WERI-Rb-1 (cell line): ENCODE measurements at regions not wholly inside any gene's neighbourhood (a gene's known extent, or its start where the extent isn't known, plus 50 kb on each side); places are given as distances from the start of the nearest gene placed in this dataset.

Source experiments
- DNase-seq: peaks from one replicate; pipeline ENCODE4 v3.0.0-alpha.2; 2020
- H3K27ac ChIP-seq: fragments of 250-450 bp; sonication (Bioruptor Pico); 2 replicates; pipeline ENCODE4 v1.5.1; 2020; ENCODE audit warnings: mild to moderate bottlenecking, moderate library complexity
- H3K27me3 ChIP-seq: fragments of 250-450 bp; sonication (Bioruptor Pico); 2 replicates; pipeline ENCODE4 v1.5.1; 2021; ENCODE audit warnings: mild to moderate bottlenecking, low read depth, moderate library complexity; ENCODE audit not compliant: insufficient read depth, severe bottlenecking
- H3K36me3 ChIP-seq: fragments of 250-450 bp; sonication (Bioruptor Pico); 2 replicates; pipeline ENCODE4 v1.5.1; 2020; ENCODE audit warnings: mild to moderate bottlenecking, moderate library complexity
- H3K4me3 ChIP-seq: 2 replicates; pipeline ENCODE4 v1.5.1; 2011; ENCODE audit warnings: low read depth, mild to moderate bottlenecking, control low read depth, low read length
- H3K9me3 ChIP-seq: fragments of 250-450 bp; sonication (Bioruptor Pico); 2 replicates; pipeline ENCODE4 v1.5.1; 2021; ENCODE audit warnings: mild to moderate bottlenecking, moderate library complexity; ENCODE audit not compliant: severe bottlenecking
- CTCF ChIP-seq: IDR thresholded peaks from 2 replicates; pipeline ENCODE4 v1.5.1; 2011; ENCODE audit warnings: low read depth, mild to moderate bottlenecking, control low read depth, inconsistent platforms, low read length

GRCh38 chr1:72601035-72601674 is 318.8 kb upstream of the NEGR1 start:
- no peaks in the 10 kb centered on the region for H3K36me3 ChIP-seq
- TF ChIP-seq CTCF: no peak
- no peaks in the 10 kb centered on the region for H3K9me3 ChIP-seq
- no peak for DNase-seq
- no peaks in the 10 kb centered on the region for H3K27me3 ChIP-seq
- no peak overlapping the region for H3K27ac ChIP-seq
- H3K4me3 ChIP-seq: no peak overlapping the region

- TF ChIP-seq CTCF: no peak
- no peak overlapping the region for H3K27ac ChIP-seq
- no peaks in the 10 kb centered on the region for H3K27me3 ChIP-seq
- no peak for DNase-seq
- H3K4me3 ChIP-seq: no peak overlapping the region
- no peaks in the 10 kb centered on the region for H3K9me3 ChIP-seq
- no peaks in the 10 kb centered on the region for H3K36me3 ChIP-seq
Observed at GRCh38 chr1:72586023-72586685, 303.8 kb upstream of the NEGR1 start.

GRCh38 chr1:72579629-72580028 is 297.3 kb upstream of the NEGR1 start:
- no peak overlapping the region for H3K27ac ChIP-seq
- no peaks in the 10 kb centered on the region for H3K36me3 ChIP-seq
- H3K4me3 ChIP-seq: no peak overlapping the region
- H3K9me3 ChIP-seq: no peaks in the 10 kb centered on the region
- no peak for TF ChIP-seq CTCF
- no peak for DNase-seq
- no peaks in the 10 kb centered on the region for H3K27me3 ChIP-seq

- Histone ChIP-seq H3K9me3 (no peaks in the 10 kb centered on the region), H3K36me3 (no peaks in the 10 kb centered on the region), H3K27ac (no peak overlapping the region), H3K27me3 (no peaks in the 10 kb centered on the region), H3K4me3 (no peak overlapping the region)
- TF ChIP-seq CTCF: no peak
- DNase-seq: no peak
Observed at GRCh38 chr1:72570815-72571214, 288.5 kb upstream of the NEGR1 start.

GRCh38 chr1:72568113-72568512 is 285.8 kb upstream of the NEGR1 start:
- no peaks in the 10 kb centered on the region for H3K27me3 ChIP-seq
- no peaks in the 10 kb centered on the region for H3K36me3 ChIP-seq
- DNase-seq: no peak
- H3K9me3 ChIP-seq: no peaks in the 10 kb centered on the region
- no peak overlapping the region for H3K4me3 ChIP-seq
- no peak for TF ChIP-seq CTCF
- H3K27ac ChIP-seq: no peak overlapping the region

- no peak overlapping the region for H3K4me3 ChIP-seq
- H3K9me3 ChIP-seq: no peaks in the 10 kb centered on the region
- H3K27ac ChIP-seq: no peak overlapping the region
- no peaks in the 10 kb centered on the region for H3K27me3 ChIP-seq
- no peaks in the 10 kb centered on the region for H3K36me3 ChIP-seq
- DNase-seq: no peak
- TF ChIP-seq CTCF: no peak
Observed at GRCh38 chr1:72567521-72567920, 285.2 kb upstream of the NEGR1 start.
